Adipocyte (in vitro differentiated cells): ENCODE measurements at regions not wholly inside any gene's neighbourhood (a gene's known extent, or its start where the extent isn't known, plus 50 kb on each side); places are given as distances from the start of the nearest gene placed in this dataset.

Experiments used
- DNase-seq: peaks from one replicate; pipeline ENCODE4 v3.0.0-alpha.2; 2015; ENCODE audit warnings: low read depth
- H3K27me3 ChIP-seq: replicated peaks from 2 replicates; pipeline ENCODE4 v1.7.0; 2013; ENCODE audit warnings: mild to moderate bottlenecking, low read length, moderate library complexity; ENCODE audit not compliant: control insufficient read depth, insufficient read depth
- H3K36me3 ChIP-seq: 2 replicates; pipeline ENCODE4 v1.7.0; 2013; ENCODE audit warnings: low read length, mild to moderate bottlenecking, moderate library complexity; ENCODE audit not compliant: control insufficient read depth, insufficient read depth, severe bottlenecking
- H3K4me1 ChIP-seq: 2 replicates; pipeline ENCODE4 v1.7.0; 2013; ENCODE audit warnings: mild to moderate bottlenecking, low read length, moderate library complexity; ENCODE audit not compliant: control insufficient read depth, insufficient read depth
- H3K4me3 ChIP-seq: 2 replicates; pipeline ENCODE4 v1.7.0; 2013; ENCODE audit warnings: mild to moderate bottlenecking, low read length, moderate library complexity
- H3K9ac ChIP-seq: 2 replicates; pipeline ENCODE4 v1.7.0; 2013; ENCODE audit warnings: mild to moderate bottlenecking, low read length, moderate library complexity
- H3K9me3 ChIP-seq: 2 replicates; pipeline ENCODE4 v1.7.0; 2013; ENCODE audit warnings: mild to moderate bottlenecking, low read length, moderate library complexity; ENCODE audit not compliant: control insufficient read depth

DNA sequence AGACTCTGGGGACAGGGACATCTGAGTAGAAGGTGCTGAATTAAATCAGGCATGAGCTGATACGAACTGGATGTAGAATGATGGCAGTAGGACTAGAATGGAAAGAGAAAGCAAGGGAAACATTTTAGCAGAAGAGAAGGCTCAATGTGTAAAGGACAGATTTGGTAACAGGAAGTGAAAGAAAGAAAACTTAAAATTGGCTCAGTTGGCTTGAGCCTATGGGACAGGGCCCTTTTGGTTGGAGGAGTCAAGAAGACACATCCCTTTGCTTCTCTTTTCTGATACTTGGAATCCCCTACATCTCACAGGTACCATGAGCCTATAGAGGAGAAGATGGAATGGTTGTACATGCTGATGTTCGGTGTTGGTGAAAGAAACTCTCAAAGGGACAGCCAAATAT is 300.6 kb upstream of the PLXNA2 start:
- DNase-seq: no peak
- Histone ChIP-seq H3K36me3 (no peaks in the 10 kb centered on the region), H3K4me1 (no peaks in the 10 kb centered on the region), H3K4me3 (no peak overlapping the region), H3K27me3 (no peaks in the 10 kb centered on the region), H3K9ac (no peak overlapping the region), H3K9me3 (no peaks in the 10 kb centered on the region)

DNA sequence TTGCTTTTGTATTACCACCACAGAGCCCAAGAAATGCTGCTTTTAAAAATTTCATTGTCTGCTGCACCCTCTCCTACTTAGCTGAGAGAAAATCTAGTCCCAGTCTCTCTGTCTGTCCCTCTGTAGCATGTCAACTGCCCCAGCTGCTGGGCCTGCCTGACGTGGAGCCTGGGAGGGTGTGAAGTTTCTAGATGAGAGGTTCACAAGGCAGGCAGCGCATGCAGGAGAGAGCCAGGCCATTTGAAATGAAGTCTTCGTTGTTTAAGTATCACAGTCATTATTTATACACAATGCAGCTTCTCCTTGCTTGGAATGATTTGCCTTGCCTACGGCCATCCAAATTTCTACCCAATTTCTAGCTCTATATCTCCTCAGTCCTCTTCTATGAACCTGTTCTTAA is 306.8 kb upstream of the PLXNA2 start:
- Histone ChIP-seq H3K9me3 (no peaks in the 10 kb centered on the region), H3K4me3 (no peak overlapping the region), H3K27me3 (no peaks in the 10 kb centered on the region), H3K36me3 (no peaks in the 10 kb centered on the region), H3K9ac (no peak overlapping the region), H3K4me1 (peaks cover 21% of the 10 kb centered on the region)
- DNase-seq: no peak

DNA sequence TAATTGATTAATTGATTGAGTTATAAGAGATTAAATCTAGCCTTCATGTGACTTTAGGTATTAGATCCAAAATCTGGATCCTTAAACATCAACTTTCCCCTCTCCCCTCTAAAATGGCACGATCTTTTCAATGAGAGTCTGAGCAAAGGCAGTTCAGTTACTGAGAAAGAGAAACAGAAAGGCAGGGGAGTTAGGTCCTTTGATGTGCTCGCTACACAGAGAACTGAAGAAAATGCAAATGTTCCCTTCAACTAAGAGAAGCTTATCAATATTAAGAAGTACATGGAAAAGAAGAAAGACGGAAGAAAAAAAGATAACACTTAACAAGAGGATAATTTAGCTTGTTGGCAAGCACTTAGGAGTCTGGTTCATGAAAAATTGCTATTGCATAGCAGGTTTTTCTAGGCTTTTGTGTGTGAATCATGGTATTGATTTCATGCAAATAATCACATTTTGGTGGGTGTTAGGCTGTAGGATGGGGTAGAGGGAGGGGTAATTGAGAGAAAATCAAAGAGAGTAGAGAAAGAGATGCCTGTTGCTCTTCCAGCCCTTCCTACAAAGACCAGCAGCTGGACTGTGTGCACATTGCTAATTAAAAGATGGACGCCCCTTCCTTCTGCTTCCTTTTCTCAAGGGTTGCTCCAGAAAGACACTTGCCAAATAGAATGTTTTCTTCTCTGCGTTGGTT is 307.6 kb upstream of the PLXNA2 start:
- Histone ChIP-seq H3K9ac (no peak overlapping the region), H3K27me3 (no peaks in the 10 kb centered on the region), H3K36me3 (no peaks in the 10 kb centered on the region), H3K4me1 (peaks cover 25% of the 10 kb centered on the region), H3K4me3 (no peak overlapping the region), H3K9me3 (no peaks in the 10 kb centered on the region)
- DNase-seq: no peak

DNA sequence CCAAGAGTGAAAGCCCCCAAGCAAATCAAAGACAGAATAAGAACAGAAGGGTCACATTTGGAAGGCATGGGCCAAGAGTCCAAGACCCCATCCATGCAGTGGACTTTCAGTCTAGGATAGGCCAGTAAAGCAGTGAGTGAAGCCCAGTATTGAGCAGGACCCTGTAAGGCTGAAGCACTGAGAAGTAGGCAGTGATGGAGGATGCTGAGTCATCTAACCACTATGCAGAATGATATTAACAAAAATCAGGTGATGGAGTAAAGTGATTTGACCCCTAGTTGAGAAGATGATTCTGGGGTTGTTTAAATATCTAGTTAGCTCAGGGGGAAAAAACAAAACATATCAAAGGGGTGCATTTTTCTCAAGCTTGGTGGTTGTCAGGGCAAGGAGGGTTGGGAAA is 308.7 kb upstream of the PLXNA2 start:
- Histone ChIP-seq H3K9me3 (no peaks in the 10 kb centered on the region), H3K27me3 (no peaks in the 10 kb centered on the region), H3K9ac (no peak overlapping the region), H3K4me3 (no peak overlapping the region), H3K4me1 (peaks cover 25% of the 10 kb centered on the region), H3K36me3 (no peaks in the 10 kb centered on the region)
- no peak for DNase-seq

DNA sequence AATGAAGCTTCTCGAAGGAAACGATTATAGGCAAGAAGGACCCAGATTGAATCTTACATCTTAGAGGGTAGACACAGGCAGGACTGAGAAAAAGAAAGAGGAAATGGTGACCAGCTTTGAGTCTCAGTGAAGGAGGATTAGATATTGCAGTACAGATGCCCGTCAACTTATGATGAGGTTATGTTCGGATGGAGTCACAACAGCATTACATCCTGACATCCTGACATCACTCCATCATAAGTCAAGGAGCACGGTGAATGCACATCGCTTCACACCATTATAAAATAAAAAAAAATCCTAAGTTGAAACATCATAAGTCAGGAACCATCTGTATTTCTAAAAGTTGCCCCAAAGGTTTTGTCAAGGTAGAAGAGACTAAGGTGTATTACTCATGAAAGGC is 312.3 kb upstream of the PLXNA2 start:
- Histone ChIP-seq H3K27me3 (no peaks in the 10 kb centered on the region), H3K4me3 (no peak overlapping the region), H3K9ac (no peak overlapping the region), H3K4me1 (peaks cover 25% of the 10 kb centered on the region), H3K36me3 (no peaks in the 10 kb centered on the region), H3K9me3 (no peaks in the 10 kb centered on the region)
- no peak for DNase-seq

- no peak for DNase-seq
- peaks cover 25% of the 10 kb centered on the region for H3K4me1 ChIP-seq
- H3K27me3 ChIP-seq: no peaks in the 10 kb centered on the region
- H3K36me3 ChIP-seq: no peaks in the 10 kb centered on the region
- no peak overlapping the region for H3K4me3 ChIP-seq
- no peak overlapping the region for H3K9ac ChIP-seq
- H3K9me3 ChIP-seq: no peaks in the 10 kb centered on the region
Measured at GRCh38 chr1:208557046-208557722, 313.0 kb upstream of the PLXNA2 start.

DNA sequence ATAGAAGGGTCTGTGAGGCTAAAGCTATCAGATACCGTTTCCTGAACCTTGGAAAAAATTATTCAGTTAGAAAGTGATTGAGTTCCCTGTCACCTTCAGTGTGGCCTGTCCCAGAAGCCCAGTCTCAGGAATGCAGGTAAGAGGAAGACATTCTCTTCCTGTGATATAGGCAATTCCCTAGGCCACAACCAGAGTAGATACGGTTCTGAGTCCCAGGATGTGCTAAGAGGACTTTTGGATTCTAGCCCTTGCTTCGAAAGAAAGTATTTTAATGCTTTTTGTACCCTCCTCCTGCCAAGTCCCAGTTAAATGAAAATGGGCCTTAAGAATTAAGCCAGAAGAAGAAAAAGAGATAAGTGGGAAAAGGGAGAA is 313.5 kb upstream of the PLXNA2 start:
- no peak for DNase-seq
- Histone ChIP-seq H3K36me3 (no peaks in the 10 kb centered on the region), H3K27me3 (no peaks in the 10 kb centered on the region), H3K9me3 (no peaks in the 10 kb centered on the region), H3K4me3 (no peak overlapping the region), H3K9ac (no peak overlapping the region), H3K4me1 (peaks cover 25% of the 10 kb centered on the region)

GRCh38 chr1:208559597-208560329 is 315.6 kb upstream of the PLXNA2 start:
- peaks cover under 1% of the 10 kb centered on the region for H3K27me3 ChIP-seq
- H3K36me3 ChIP-seq: no peaks in the 10 kb centered on the region
- H3K9ac ChIP-seq: no peak overlapping the region
- no peak for DNase-seq
- H3K9me3 ChIP-seq: no peaks in the 10 kb centered on the region
- peaks cover 13% of the 10 kb centered on the region for H3K4me1 ChIP-seq
- no peak overlapping the region for H3K4me3 ChIP-seq

DNA sequence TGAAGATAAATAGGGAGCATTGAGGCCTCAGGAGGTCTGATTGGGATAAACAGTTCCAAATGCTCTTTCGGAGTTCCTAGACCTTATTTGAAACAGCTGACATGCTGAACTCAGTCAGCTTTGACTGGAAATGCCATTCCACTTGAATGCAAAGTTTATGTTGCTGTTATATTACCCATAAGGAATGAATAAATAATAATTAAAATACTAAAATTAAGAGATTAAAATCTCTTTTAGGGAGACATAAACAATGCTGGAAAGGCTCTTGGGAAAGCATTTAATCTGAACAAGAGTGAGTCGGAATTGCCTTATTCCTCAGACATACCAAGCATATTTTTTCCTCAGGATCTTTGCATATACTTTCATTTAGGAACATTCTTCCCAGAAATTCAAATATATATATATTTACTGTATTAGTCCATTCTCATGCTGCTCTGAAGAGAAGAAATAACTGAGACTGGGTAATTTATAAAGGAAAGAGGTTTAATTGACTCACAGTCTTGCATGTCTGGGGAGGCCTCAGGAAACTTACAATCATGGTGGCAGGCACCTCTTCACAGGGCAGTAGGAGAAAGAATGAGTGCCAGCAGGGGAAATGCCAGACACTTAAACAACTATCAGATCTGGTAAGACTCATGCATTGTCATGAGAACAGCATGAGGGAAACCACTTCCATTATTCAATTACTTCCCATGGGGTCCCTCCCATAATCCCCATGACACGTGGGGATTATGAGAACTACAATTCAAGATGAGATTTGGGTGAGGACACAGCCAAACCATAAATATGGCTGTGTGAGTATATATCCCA is 318.2 kb upstream of the PLXNA2 start:
- H3K36me3 ChIP-seq: no peaks in the 10 kb centered on the region
- no peaks in the 10 kb centered on the region for H3K9me3 ChIP-seq
- H3K9ac ChIP-seq: no peak overlapping the region
- peaks cover 6% of the 10 kb centered on the region for H3K27me3 ChIP-seq
- no peaks in the 10 kb centered on the region for H3K4me1 ChIP-seq
- H3K4me3 ChIP-seq: no peak overlapping the region
- peak; percentile 13 for DNase-seq

DNA sequence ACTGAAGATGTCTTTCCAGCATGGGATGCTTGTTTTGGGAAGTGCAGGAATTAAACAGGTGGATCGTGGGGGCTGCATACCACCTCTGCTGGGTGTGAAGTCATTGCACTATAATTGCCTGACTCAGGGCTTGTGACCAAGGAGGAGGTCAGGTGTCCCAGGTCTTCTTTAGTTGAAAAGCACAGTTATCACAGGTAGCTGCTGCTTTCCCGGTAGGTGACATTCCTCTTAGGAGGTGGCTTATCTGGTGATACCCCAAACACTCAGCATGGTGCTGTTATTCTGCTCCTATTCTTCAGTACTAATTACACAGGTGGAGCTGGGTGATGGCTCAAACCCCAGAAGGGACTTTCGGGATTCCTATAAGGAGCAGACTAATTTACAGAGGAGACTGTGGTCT is 320.3 kb upstream of the PLXNA2 start:
- no peak for DNase-seq
- Histone ChIP-seq H3K9ac (no peak overlapping the region), H3K36me3 (no peaks in the 10 kb centered on the region), H3K27me3 (peaks cover 16% of the 10 kb centered on the region), H3K9me3 (no peaks in the 10 kb centered on the region), H3K4me3 (no peak overlapping the region), H3K4me1 (no peaks in the 10 kb centered on the region)
